Activated naive CD8-positive, alpha-beta T cell treated with anti-CD3 and anti-CD28 coated beads, Interleukin-2, amount 10 ng/mL, durations not matched to agents 7 days and 5 days (primary cell): ENCODE measurements at regions not wholly inside any gene's neighbourhood (a gene's known extent, or its start where the extent isn't known, plus 50 kb on each side); places are given as distances from the start of the nearest gene placed in this dataset.
A peak's percentile ranks its signal among the peaks of the same experiment; 100 is the strongest.
"Not testable (repeated sequence)": the region's sequence is repeated elsewhere in the genome, so short reads cannot be mapped to it uniquely, and the experiment has no call there.

Experiments used
- ATAC-seq: fragments of 150-1000 bp; cut with Tn5 transposase; one replicate; pipeline ENCODE4 v1.10.0; 2021; ENCODE audit warnings: low read depth, moderate library complexity
- POLR2A ChIA-PET: fragments of 350-600 bp; sonication (Branson Sonifier 250); formaldehyde crosslinking; loops from one replicate; lab custom pipeline; 2021; ENCODE audit warnings: antibody characterized with exemption; lab: Charles Lee
- DNase-seq: peaks from one replicate; pipeline ENCODE4 v3.0.0; 2021
- H3K27ac Mint-ChIP-seq: one replicate; pipeline ENCODE4 v1.8.0; 2022; ENCODE audit warnings: mild to moderate bottlenecking, mixed read lengths
- H3K27me3 Mint-ChIP-seq: one replicate; pipeline ENCODE4 v1.8.0; 2022; ENCODE audit warnings: mild to moderate bottlenecking, moderate library complexity, mixed read lengths
- H3K36me3 Mint-ChIP-seq: one replicate; pipeline ENCODE4 v1.8.0; 2021; ENCODE audit warnings: mild to moderate bottlenecking, mixed read lengths
- H3K4me1 Mint-ChIP-seq: one replicate; pipeline ENCODE4 v1.8.0; 2021; ENCODE audit warnings: mixed read lengths
- H3K4me3 Mint-ChIP-seq: one replicate; pipeline ENCODE4 v1.8.0; 2022; ENCODE audit warnings: mild to moderate bottlenecking, moderate library complexity, mixed read lengths
- H3K9me3 Mint-ChIP-seq: one replicate; pipeline ENCODE4 v1.8.0; 2021; ENCODE audit warnings: mixed read lengths

GRCh38 chr14:104230946-104231345 is 92.6 kb downstream of the KIF26A start:
- Mint-ChIP-seq H3K27me3 (no peaks in the 10 kb centered on the region), H3K27ac (no peak overlapping the region), H3K36me3 (peaks cover 3% of the 10 kb centered on the region), H3K4me3 (no peak overlapping the region), H3K9me3 (peaks cover 16% of the 10 kb centered on the region), H3K4me1 (peaks cover 12% of the 10 kb centered on the region)
- POLR2A ChIA-PET, result no interaction called here
- ATAC-seq, result no peak
- DNase-seq, result peak; percentile 6

- no peak overlapping the region for H3K27ac Mint-ChIP-seq
- no peak for ATAC-seq
- no peak for DNase-seq
- H3K4me1 Mint-ChIP-seq, result peaks cover 7% of the 10 kb centered on the region
- H3K4me3 Mint-ChIP-seq, result no peak overlapping the region
- H3K27me3 Mint-ChIP-seq, result no peaks in the 10 kb centered on the region
- peaks cover 3% of the 10 kb centered on the region for H3K36me3 Mint-ChIP-seq
- POLR2A ChIA-PET, result no interaction called here
- H3K9me3 Mint-ChIP-seq, result peaks cover 18% of the 10 kb centered on the region
These were observed 93.7 kb downstream of the KIF26A start for GRCh38 chr14:104232070-104232484.

- H3K9me3 Mint-ChIP-seq, result peaks cover 18% of the 10 kb centered on the region
- H3K27ac Mint-ChIP-seq, POLR2A ChIA-PET, H3K4me3 Mint-ChIP-seq, H3K27me3 Mint-ChIP-seq, H3K4me1 Mint-ChIP-seq, ATAC-seq, DNase-seq, H3K36me3 Mint-ChIP-seq: not testable (repeated sequence)
These were observed 95.8 kb downstream of the KIF26A start for GRCh38 chr14:104234007-104234786.

- peaks cover 1% of the 10 kb centered on the region for H3K27me3 Mint-ChIP-seq
- H3K9me3 Mint-ChIP-seq, result peaks cover 18% of the 10 kb centered on the region
- no peak overlapping the region for H3K4me3 Mint-ChIP-seq
- POLR2A ChIA-PET, result no interaction called here
- no peaks in the 10 kb centered on the region for H3K36me3 Mint-ChIP-seq
- no peak overlapping the region for H3K27ac Mint-ChIP-seq
- no peaks in the 10 kb centered on the region for H3K4me1 Mint-ChIP-seq
- no peak for DNase-seq
- ATAC-seq, result no peak
These were observed 97.3 kb downstream of the KIF26A start for GRCh38 chr14:104235686-104236085.

- DNase-seq, result no peak
- peaks cover 5% of the 10 kb centered on the region for H3K27me3 Mint-ChIP-seq
- peaks cover 20% of the 10 kb centered on the region for H3K9me3 Mint-ChIP-seq
- POLR2A ChIA-PET, result no interaction called here
- H3K4me1 Mint-ChIP-seq, result no peaks in the 10 kb centered on the region
- H3K27ac Mint-ChIP-seq, result no peak overlapping the region
- no peak overlapping the region for H3K4me3 Mint-ChIP-seq
- H3K36me3 Mint-ChIP-seq, result no peaks in the 10 kb centered on the region
- no peak for ATAC-seq
These were observed 99.5 kb downstream of the KIF26A start for GRCh38 chr14:104237651-104238423.

- Mint-ChIP-seq H3K9me3 (peaks cover 16% of the 10 kb centered on the region), H3K4me1 (no peaks in the 10 kb centered on the region), H3K27me3 (peaks cover 5% of the 10 kb centered on the region), H3K4me3 (no peak overlapping the region), H3K36me3 (no peaks in the 10 kb centered on the region), H3K27ac (no peak overlapping the region)
- no peak for DNase-seq
- POLR2A ChIA-PET, result no interaction called here
- ATAC-seq, result no peak
These were observed 100.2 kb downstream of the KIF26A start for GRCh38 chr14:104238424-104239184.

GRCh38 chr14:104239185-104239775 is 100.9 kb downstream of the KIF26A start:
- Mint-ChIP-seq H3K4me1 (no peaks in the 10 kb centered on the region), H3K27ac (no peak overlapping the region), H3K27me3 (peaks cover 5% of the 10 kb centered on the region), H3K9me3 (peaks cover 14% of the 10 kb centered on the region), H3K36me3 (no peaks in the 10 kb centered on the region), H3K4me3 (no peak overlapping the region)
- DNase-seq (no peak), ATAC-seq (no peak)
- POLR2A ChIA-PET, result no interaction called here

- Mint-ChIP-seq H3K4me3 (no peak overlapping the region), H3K4me1 (no peaks in the 10 kb centered on the region), H3K9me3 (peaks cover 12% of the 10 kb centered on the region), H3K27me3 (peaks cover 5% of the 10 kb centered on the region), H3K36me3 (no peaks in the 10 kb centered on the region), H3K27ac (no peak overlapping the region)
- DNase-seq, result no peak
- POLR2A ChIA-PET, result no interaction called here
- ATAC-seq, result no peak
These were observed 101.5 kb downstream of the KIF26A start for GRCh38 chr14:104239861-104240301.

GRCh38 chr14:104240434-104241157 is 102.2 kb downstream of the KIF26A start:
- no peaks in the 10 kb centered on the region for H3K36me3 Mint-ChIP-seq
- ATAC-seq (no peak), DNase-seq (no peak)
- H3K4me1 Mint-ChIP-seq, result no peaks in the 10 kb centered on the region
- POLR2A ChIA-PET, result no interaction called here
- no peak overlapping the region for H3K27ac Mint-ChIP-seq
- H3K27me3 Mint-ChIP-seq, result peaks cover 5% of the 10 kb centered on the region
- no peak overlapping the region for H3K4me3 Mint-ChIP-seq
- peaks cover 13% of the 10 kb centered on the region for H3K9me3 Mint-ChIP-seq

- H3K36me3 Mint-ChIP-seq, result no peaks in the 10 kb centered on the region
- DNase-seq (no peak), ATAC-seq (no peak)
- H3K27me3 Mint-ChIP-seq, result peaks cover 3% of the 10 kb centered on the region
- no peak overlapping the region for H3K4me3 Mint-ChIP-seq
- peaks cover 4% of the 10 kb centered on the region for H3K9me3 Mint-ChIP-seq
- H3K4me1 Mint-ChIP-seq, result no peaks in the 10 kb centered on the region
- H3K27ac Mint-ChIP-seq, result no peak overlapping the region
- POLR2A ChIA-PET, result no interaction called here
These were observed 104.8 kb downstream of the KIF26A start for GRCh38 chr14:104243200-104243599.

- Mint-ChIP-seq H3K27ac (no peak overlapping the region), H3K4me3 (no peak overlapping the region), H3K36me3 (no peaks in the 10 kb centered on the region), H3K9me3 (peaks cover 4% of the 10 kb centered on the region), H3K4me1 (no peaks in the 10 kb centered on the region), H3K27me3 (peaks cover 3% of the 10 kb centered on the region)
- no peak for DNase-seq
- no peak for ATAC-seq
- POLR2A ChIA-PET, result no interaction called here
These were observed 106.0 kb downstream of the KIF26A start for GRCh38 chr14:104244221-104245011.

GRCh38 chr14:104245075-104245474 is 106.7 kb downstream of the KIF26A start:
- DNase-seq (no peak), ATAC-seq (no peak)
- Mint-ChIP-seq H3K27ac (no peak overlapping the region), H3K9me3 (peaks cover 4% of the 10 kb centered on the region), H3K36me3 (no peaks in the 10 kb centered on the region), H3K27me3 (peaks cover 3% of the 10 kb centered on the region), H3K4me1 (no peaks in the 10 kb centered on the region), H3K4me3 (no peak overlapping the region)
- POLR2A ChIA-PET, result no interaction called here
